ENCODE measurements at regions not wholly inside any gene's neighbourhood (a gene's known extent, or its start where the extent isn't known, plus 50 kb on each side); places are given as distances from the start of the nearest gene placed in this dataset.

- Histone ChIP-seq H3K4me1 (ENCODE audit: control insufficient read depth, insufficient read depth, low read depth, low read length) (peaks cover 14% of the 10 kb centered on the region), H2BK12ac (ENCODE audit: low read length in 2 of 2) (no peak overlapping the region), H4K91ac (ENCODE audit: low read length) (no peak overlapping the region), H3K4me2 (ENCODE audit: low read length, poor library complexity, severe bottlenecking) (no peak overlapping the region), H3K23ac (ENCODE audit: low read length in 2 of 2) (no peak overlapping the region), H3K18ac (ENCODE audit: low read depth in 1 of 2, low read length in 2 of 2) (no peak overlapping the region), H3K9me3 (ENCODE audit: control insufficient read depth, low read length) (no peaks in the 10 kb centered on the region), H2BK5ac (ENCODE audit: low read depth, low read length, poor library complexity, severe bottlenecking) (peak overlapping the region; percentile 79), H2AFZ (ENCODE audit: low read depth, low read length) (no peak overlapping the region), H2BK15ac (ENCODE audit: low read depth, poor library complexity, severe bottlenecking) (no peak overlapping the region), H3K14ac (ENCODE audit: low read length in 2 of 2) (no peak overlapping the region), H4K8ac (ENCODE audit: low read length) (no peak overlapping the region), H3K9ac (ENCODE audit: low read length) (no peak overlapping the region), H2AK5ac (ENCODE audit: low read length, severe bottlenecking) (peak overlapping the region; percentile 80), H3K79me1 (replicated peaks; ENCODE audit: low read length, poor library complexity, severe bottlenecking) (no peaks in the 10 kb centered on the region), H3K4ac (ENCODE audit: low read depth in 1 of 2, low read length in 2 of 2) (peak overlapping the region in 1 of 2 experiments; percentile 20), H3K27me3 (ENCODE audit: control insufficient read depth in 1 of 2, insufficient read depth in 1 of 2, low read length in 2 of 2) (no peaks in the 10 kb centered on the region), H2BK120ac (ENCODE audit: low read depth, low read length) (no peak overlapping the region), H3K4me3 (ENCODE audit: insufficient read depth in 1 of 2, low read depth in 1 of 2, low read length in 2 of 2) (no peak overlapping the region), H3K27ac (ENCODE audit: low read length, poor library complexity, severe bottlenecking) (peak overlapping the region; percentile 94), H3K36me3 (ENCODE audit: control insufficient read depth in 1 of 2, insufficient read depth in 2 of 2, low read depth in 1 of 2, low read length in 2 of 2) (no peaks in the 10 kb centered on the region)
- WGBS: 51% methylated on average over 2 of the region's 2 CpGs
- DNase-seq: no peak
These were observed 79.0 kb upstream of the EEF1E1 start for GRCh38 chr6:8181160-8181881.

GRCh38 chr6:8180327-8181159 lies 78.2 kb upstream of the EEF1E1 start:
- H3K9ac ChIP-seq (ENCODE audit: low read length): peak overlapping the region; percentile 4
- H3K4me1 ChIP-seq (ENCODE audit: control insufficient read depth, insufficient read depth, low read depth, low read length): peaks cover 14% of the 10 kb centered on the region
- H3K27me3 ChIP-seq (ENCODE audit: control insufficient read depth in 1 of 2, insufficient read depth in 1 of 2, low read length in 2 of 2): no peaks in the 10 kb centered on the region
- H3K18ac ChIP-seq (ENCODE audit: low read depth in 1 of 2, low read length in 2 of 2): peak overlapping the region; percentile 76 to 78
- DNase-seq: peak; percentile 42
- peak overlapping the region in 1 of 2 experiments; percentile 79 for H2BK12ac ChIP-seq (ENCODE audit: low read length in 2 of 2)
- H3K9me3 ChIP-seq (ENCODE audit: control insufficient read depth, low read length): no peaks in the 10 kb centered on the region
- 47% methylated on average over 11 of the region's 11 CpGs for WGBS
- no peak overlapping the region for H4K91ac ChIP-seq (ENCODE audit: low read length)
- H3K23ac ChIP-seq (ENCODE audit: low read length in 2 of 2): no peak overlapping the region
- no peaks in the 10 kb centered on the region for H3K79me1 ChIP-seq (replicated peaks; ENCODE audit: low read length, poor library complexity, severe bottlenecking)
- H2AFZ ChIP-seq (ENCODE audit: low read depth, low read length): peak overlapping the region; percentile 46
- H3K14ac ChIP-seq (ENCODE audit: low read length in 2 of 2): no peak overlapping the region
- H3K4ac ChIP-seq (ENCODE audit: low read depth in 1 of 2, low read length in 2 of 2): peak overlapping the region in 1 of 2 experiments; percentile 20
- H2BK5ac ChIP-seq (ENCODE audit: low read depth, low read length, poor library complexity, severe bottlenecking): peak overlapping the region; percentile 79
- no peak overlapping the region for H2BK120ac ChIP-seq (ENCODE audit: low read depth, low read length)
- no peak overlapping the region for H3K4me3 ChIP-seq (ENCODE audit: insufficient read depth in 1 of 2, low read depth in 1 of 2, low read length in 2 of 2)
- no peaks in the 10 kb centered on the region for H3K36me3 ChIP-seq (ENCODE audit: control insufficient read depth in 1 of 2, insufficient read depth in 2 of 2, low read depth in 1 of 2, low read length in 2 of 2)
- peak overlapping the region; percentile 74 for H4K8ac ChIP-seq (ENCODE audit: low read length)
- H2AK5ac ChIP-seq (ENCODE audit: low read length, severe bottlenecking): peak overlapping the region; percentile 80
- peak overlapping the region; percentile 94 for H3K27ac ChIP-seq (ENCODE audit: low read length, poor library complexity, severe bottlenecking)
- H3K4me2 ChIP-seq (ENCODE audit: low read length, poor library complexity, severe bottlenecking): no peak overlapping the region
- H2BK15ac ChIP-seq (ENCODE audit: low read depth, poor library complexity, severe bottlenecking): no peak overlapping the region

GRCh38 chr6:8177721-8178120 lies 75.4 kb upstream of the EEF1E1 start:
- peak overlapping the region; percentile 80 for H3K27ac ChIP-seq (ENCODE audit: low read length, poor library complexity, severe bottlenecking)
- H3K36me3 ChIP-seq (ENCODE audit: control insufficient read depth in 1 of 2, insufficient read depth in 2 of 2, low read depth in 1 of 2, low read length in 2 of 2): no peaks in the 10 kb centered on the region
- H3K79me1 ChIP-seq (replicated peaks; ENCODE audit: low read length, poor library complexity, severe bottlenecking): no peaks in the 10 kb centered on the region
- H2AK5ac ChIP-seq (ENCODE audit: low read length, severe bottlenecking): peak overlapping the region; percentile 96
- H3K4ac ChIP-seq (ENCODE audit: low read depth in 1 of 2, low read length in 2 of 2): no peak overlapping the region
- no peak overlapping the region for H3K14ac ChIP-seq (ENCODE audit: low read length in 2 of 2)
- no peak overlapping the region for H4K91ac ChIP-seq (ENCODE audit: low read length)
- H2AFZ ChIP-seq (ENCODE audit: low read depth, low read length): no peak overlapping the region
- no peaks in the 10 kb centered on the region for H3K27me3 ChIP-seq (ENCODE audit: control insufficient read depth in 1 of 2, insufficient read depth in 1 of 2, low read length in 2 of 2)
- peak overlapping the region; percentile 74 for H2BK5ac ChIP-seq (ENCODE audit: low read depth, low read length, poor library complexity, severe bottlenecking)
- H3K18ac ChIP-seq (ENCODE audit: low read depth in 1 of 2, low read length in 2 of 2): peak overlapping the region in 1 of 2 experiments; percentile 9
- H3K23ac ChIP-seq (ENCODE audit: low read length in 2 of 2): no peak overlapping the region
- peaks cover 16% of the 10 kb centered on the region for H3K4me1 ChIP-seq (ENCODE audit: control insufficient read depth, insufficient read depth, low read depth, low read length)
- H3K4me2 ChIP-seq (ENCODE audit: low read length, poor library complexity, severe bottlenecking): no peak overlapping the region
- peak; percentile 38 for DNase-seq
- no peak overlapping the region for H2BK120ac ChIP-seq (ENCODE audit: low read depth, low read length)
- H2BK15ac ChIP-seq (ENCODE audit: low read depth, poor library complexity, severe bottlenecking): no peak overlapping the region
- H2BK12ac ChIP-seq (ENCODE audit: low read length in 2 of 2): no peak overlapping the region
- H4K8ac ChIP-seq (ENCODE audit: low read length): no peak overlapping the region
- WGBS: 50% methylated on average over 2 of the region's 2 CpGs
- H3K4me3 ChIP-seq (ENCODE audit: insufficient read depth in 1 of 2, low read depth in 1 of 2, low read length in 2 of 2): no peak overlapping the region
- no peak overlapping the region for H3K9ac ChIP-seq (ENCODE audit: low read length)
- H3K9me3 ChIP-seq (ENCODE audit: control insufficient read depth, low read length): no peaks in the 10 kb centered on the region

Data from mesenchymal stem cell (in vitro differentiated cells and primary cell).